GM23338 (cell line): ENCODE measurements at regions not wholly inside any gene's neighbourhood (a gene's known extent, or its start where the extent isn't known, plus 50 kb on each side); places are given as distances from the start of the nearest gene placed in this dataset.

Source experiments
- ATAC-seq: fragments of 200-7000 bp; cut with Tn5 transposase; 3 replicates; pipeline ENCODE4 v1.9.1; 2020
- DNase-seq: peaks from one replicate; pipeline ENCODE4 v3.0.0-alpha.2; 2015; ENCODE audit warnings: low spot score
- H2AFZ ChIP-seq: fragments of 200-600 bp; sonication (generic); 2 replicates; pipeline ENCODE4 v1.8.0; 2016; ENCODE audit warnings: antibody characterized with exemption, mild to moderate bottlenecking, moderate library complexity
- H3F3A ChIP-seq: fragments of 200-600 bp; sonication (generic); replicated peaks from 2 replicates; pipeline ENCODE4 v1.8.0; 2017; ENCODE audit warnings: antibody characterized with exemption, mixed run types, low read depth
- H3K27ac ChIP-seq: fragments of 200-600 bp; sonication (generic); 2 replicates; pipeline ENCODE4 v1.6.1; 2016; ENCODE audit warnings: low read depth
- H3K27me3 ChIP-seq: fragments of 200-600 bp; sonication (generic); 2 replicates; pipeline ENCODE4 v1.8.0; 2016; ENCODE audit warnings: mild to moderate bottlenecking, mixed run types, moderate library complexity; ENCODE audit not compliant: insufficient read depth
- H3K36me3 ChIP-seq: fragments of 200-600 bp; sonication (generic); 2 replicates; pipeline ENCODE4 v1.8.0; 2016; ENCODE audit warnings: mild to moderate bottlenecking; ENCODE audit not compliant: insufficient read depth
- H3K4me1 ChIP-seq: fragments of 200-600 bp; sonication (generic); 2 replicates; pipeline ENCODE4 v1.8.0; 2016; ENCODE audit warnings: mild to moderate bottlenecking, moderate library complexity; ENCODE audit not compliant: insufficient read depth
- H3K4me2 ChIP-seq: fragments of 200-600 bp; sonication (generic); 2 replicates; pipeline ENCODE4 v1.7.1; 2017; ENCODE audit warnings: mixed run types
- H3K4me3 ChIP-seq: fragments of 200-600 bp; sonication (generic); 2 replicates; pipeline ENCODE4 v1.6.1; 2016; ENCODE audit warnings: mixed run types
- H3K79me2 ChIP-seq: fragments of 200-600 bp; sonication (generic); replicated peaks from 2 replicates; pipeline ENCODE4 v1.8.0; 2017; ENCODE audit warnings: mild to moderate bottlenecking; ENCODE audit not compliant: insufficient read depth
- H3K9me2 ChIP-seq: fragments of 200-600 bp; sonication (generic); 2 replicates; pipeline ENCODE4 v1.8.0; 2017; ENCODE audit not compliant: insufficient read depth
- H4K20me1 ChIP-seq: fragments of 200-600 bp; sonication (generic); replicated peaks from 2 replicates; pipeline ENCODE4 v1.8.0; 2017; ENCODE audit warnings: mild to moderate bottlenecking; ENCODE audit not compliant: insufficient read depth
- H3K27ac Mint-ChIP-seq: 2 replicates; pipeline ENCODE4 v1.8.0; 2020; ENCODE audit warnings: inconsistent platforms, mild to moderate bottlenecking, moderate library complexity, mixed read lengths
- H3K27me3 Mint-ChIP-seq: 3 replicates; pipeline ENCODE4 v1.8.0; 2022; ENCODE audit warnings: low read depth, mild to moderate bottlenecking, moderate library complexity, mixed read lengths, inconsistent platforms; ENCODE audit not compliant: insufficient read depth, poor library complexity
- H3K36me3 Mint-ChIP-seq: 3 replicates; pipeline ENCODE4 v1.8.0; 2021; ENCODE audit warnings: low read depth, mild to moderate bottlenecking, inconsistent platforms, moderate library complexity, mixed read lengths
- H3K4me1 Mint-ChIP-seq: 3 replicates; pipeline ENCODE4 v1.8.0; 2020; ENCODE audit warnings: mild to moderate bottlenecking, inconsistent platforms, mixed read lengths
- H3K4me3 Mint-ChIP-seq: 3 replicates; pipeline ENCODE4 v1.8.0; 2021; ENCODE audit warnings: moderate library complexity, mild to moderate bottlenecking, inconsistent platforms, mixed read lengths
- H3K9me3 Mint-ChIP-seq: 3 replicates; pipeline ENCODE4 v1.8.0; 2020; ENCODE audit warnings: moderate library complexity, mild to moderate bottlenecking, inconsistent platforms, mixed read lengths
- CREB1 ChIP-seq: fragments of 250-450 bp; sonication (Bioruptor Pico); IDR thresholded peaks from 2 replicates; pipeline ENCODE4 v1.5.0; 2020; ENCODE audit warnings: low read depth, mild to moderate bottlenecking, moderate library complexity
- ETS1 ChIP-seq: IDR thresholded peaks from 2 replicates; pipeline ENCODE4 v1.6.1; 2016; ENCODE audit warnings: antibody characterized with exemption
- EZH2 ChIP-seq: fragments of 200-600 bp; sonication (generic); IDR thresholded peaks from one replicate; pipeline ENCODE4 v1.8.0; 2017; ENCODE audit warnings: antibody characterized with exemption, mild to moderate bottlenecking, low read depth; ENCODE audit not compliant: unreplicated experiment
- EZH2phosphoT487 ChIP-seq: fragments of 200-600 bp; sonication (generic); IDR thresholded peaks from one replicate; pipeline ENCODE4 v1.8.1; 2018; ENCODE audit warnings: antibody characterized with exemption; ENCODE audit not compliant: unreplicated experiment
- JUNB ChIP-seq: IDR thresholded peaks from one replicate; pipeline ENCODE4 v1.6.1; 2016; ENCODE audit warnings: antibody characterized with exemption; ENCODE audit not compliant: unreplicated experiment
- NANOG ChIP-seq: IDR thresholded peaks from 2 replicates; pipeline ENCODE4 v1.6.1; 2016; ENCODE audit warnings: antibody characterized with exemption, borderline replicate concordance
- POLR2AphosphoS5 ChIP-seq: IDR thresholded peaks from 2 replicates; pipeline ENCODE4 v1.6.1; 2016; ENCODE audit warnings: antibody characterized with exemption, low read depth
- STAT1 ChIP-seq: IDR thresholded peaks from one replicate; pipeline ENCODE4 v1.6.1; 2016; ENCODE audit warnings: antibody characterized with exemption; ENCODE audit not compliant: unreplicated experiment
- ZNF114 ChIP-seq: fragments of 250-450 bp; sonication (Bioruptor Pico); IDR thresholded peaks from 2 replicates; pipeline ENCODE4 v1.5.0; 2020; ENCODE audit warnings: mild to moderate bottlenecking, moderate library complexity
- ZNF331 ChIP-seq: fragments of 250-450 bp; sonication (Bioruptor Pico); IDR thresholded peaks from 2 replicates; pipeline ENCODE4 v1.5.0; 2020; ENCODE audit warnings: low read depth, mild to moderate bottlenecking, moderate library complexity
- TF ChIP-seq, protein P1 (sequence below), 2 experiments: fragments of 200-600 bp in 1 of 2; sonication (generic) in 1 of 2; conservative IDR thresholded peaks; 2 replicates each; pipeline versions ENCODE4 v1.5.1 to v1.6.1; 2016 to 2017; ENCODE audit warnings: antibody characterized with exemption in 2 of 2, low read depth in 2 of 2, mild to moderate bottlenecking in 2 of 2, moderate library complexity in 1 of 2
- TF ChIP-seq, protein P2 (sequence below): IDR thresholded peaks from one replicate; pipeline ENCODE4 v1.6.1; 2018; ENCODE audit warnings: antibody characterized with exemption; ENCODE audit not compliant: unreplicated experiment
- TF ChIP-seq, protein P3 (sequence below): fragments of 250-450 bp; sonication (Bioruptor Pico); IDR thresholded peaks from 2 replicates; pipeline ENCODE4 v1.5.0; 2020; ENCODE audit warnings: mild to moderate bottlenecking, moderate library complexity

DNA sequence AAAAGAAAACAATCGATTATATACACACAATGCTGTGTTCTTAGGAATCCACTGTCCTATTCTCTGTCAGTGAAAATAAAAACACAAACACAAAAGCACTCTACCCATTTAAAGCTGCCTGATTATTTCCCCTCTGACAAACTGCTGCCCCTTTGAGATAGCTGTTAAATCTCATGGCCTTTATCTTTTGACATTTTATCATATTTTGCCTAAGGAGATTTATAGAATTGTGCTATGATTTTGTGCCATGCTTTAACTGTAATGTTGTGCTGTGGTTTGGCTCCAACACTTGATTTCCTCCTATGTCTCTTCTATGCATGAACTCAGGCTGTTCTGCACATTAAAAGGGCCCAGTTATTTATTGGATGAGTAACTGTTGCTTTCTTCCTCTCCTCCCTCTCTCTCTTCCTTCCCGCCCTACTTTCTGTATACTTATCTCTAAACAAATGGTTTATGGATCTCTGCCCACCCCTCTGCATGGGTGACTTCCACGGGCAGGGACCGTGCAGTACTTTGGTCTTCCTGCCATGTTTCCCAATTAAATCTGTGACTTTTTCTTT, 1096.6 kb downstream of the TSN start:
- DNase-seq, result no peak
- Histone ChIP-seq H3K4me2 (no peak overlapping the region), H3K4me3 (no peak overlapping the region), H3K27me3 (no peaks in the 10 kb centered on the region), H2AFZ (no peak overlapping the region), H3K79me2 (no peaks in the 10 kb centered on the region), H3F3A (no peaks in the 10 kb centered on the region), H3K36me3 (no peaks in the 10 kb centered on the region), H3K27ac (no peak overlapping the region), H3K9me2 (0 out of 2 replicates have a peak, but pooled peaks cover 7% of the 10 kb centered on the region), H4K20me1 (no peaks in the 10 kb centered on the region), H3K4me1 (peaks cover 3% of the 10 kb centered on the region; the same call in 1 of the 2 replicates)
- H3K4me3 Mint-ChIP-seq, result no peak overlapping the region
- H3K36me3 Mint-ChIP-seq, result no peaks in the 10 kb centered on the region
- TF ChIP-seq ZNF331, result no peak
- no peak for TF ChIP-seq JUNB
- TF ChIP-seq POLR2AphosphoS5, result no peak
- TF ChIP-seq, protein P1, sequence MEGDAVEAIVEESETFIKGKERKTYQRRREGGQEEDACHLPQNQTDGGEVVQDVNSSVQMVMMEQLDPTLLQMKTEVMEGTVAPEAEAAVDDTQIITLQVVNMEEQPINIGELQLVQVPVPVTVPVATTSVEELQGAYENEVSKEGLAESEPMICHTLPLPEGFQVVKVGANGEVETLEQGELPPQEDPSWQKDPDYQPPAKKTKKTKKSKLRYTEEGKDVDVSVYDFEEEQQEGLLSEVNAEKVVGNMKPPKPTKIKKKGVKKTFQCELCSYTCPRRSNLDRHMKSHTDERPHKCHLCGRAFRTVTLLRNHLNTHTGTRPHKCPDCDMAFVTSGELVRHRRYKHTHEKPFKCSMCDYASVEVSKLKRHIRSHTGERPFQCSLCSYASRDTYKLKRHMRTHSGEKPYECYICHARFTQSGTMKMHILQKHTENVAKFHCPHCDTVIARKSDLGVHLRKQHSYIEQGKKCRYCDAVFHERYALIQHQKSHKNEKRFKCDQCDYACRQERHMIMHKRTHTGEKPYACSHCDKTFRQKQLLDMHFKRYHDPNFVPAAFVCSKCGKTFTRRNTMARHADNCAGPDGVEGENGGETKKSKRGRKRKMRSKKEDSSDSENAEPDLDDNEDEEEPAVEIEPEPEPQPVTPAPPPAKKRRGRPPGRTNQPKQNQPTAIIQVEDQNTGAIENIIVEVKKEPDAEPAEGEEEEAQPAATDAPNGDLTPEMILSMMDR (conservative IDR thresholded peaks at IDR 0.05; ENCODE audit: low read depth in 2 of 2), result no peak
- TF ChIP-seq, protein P2, sequence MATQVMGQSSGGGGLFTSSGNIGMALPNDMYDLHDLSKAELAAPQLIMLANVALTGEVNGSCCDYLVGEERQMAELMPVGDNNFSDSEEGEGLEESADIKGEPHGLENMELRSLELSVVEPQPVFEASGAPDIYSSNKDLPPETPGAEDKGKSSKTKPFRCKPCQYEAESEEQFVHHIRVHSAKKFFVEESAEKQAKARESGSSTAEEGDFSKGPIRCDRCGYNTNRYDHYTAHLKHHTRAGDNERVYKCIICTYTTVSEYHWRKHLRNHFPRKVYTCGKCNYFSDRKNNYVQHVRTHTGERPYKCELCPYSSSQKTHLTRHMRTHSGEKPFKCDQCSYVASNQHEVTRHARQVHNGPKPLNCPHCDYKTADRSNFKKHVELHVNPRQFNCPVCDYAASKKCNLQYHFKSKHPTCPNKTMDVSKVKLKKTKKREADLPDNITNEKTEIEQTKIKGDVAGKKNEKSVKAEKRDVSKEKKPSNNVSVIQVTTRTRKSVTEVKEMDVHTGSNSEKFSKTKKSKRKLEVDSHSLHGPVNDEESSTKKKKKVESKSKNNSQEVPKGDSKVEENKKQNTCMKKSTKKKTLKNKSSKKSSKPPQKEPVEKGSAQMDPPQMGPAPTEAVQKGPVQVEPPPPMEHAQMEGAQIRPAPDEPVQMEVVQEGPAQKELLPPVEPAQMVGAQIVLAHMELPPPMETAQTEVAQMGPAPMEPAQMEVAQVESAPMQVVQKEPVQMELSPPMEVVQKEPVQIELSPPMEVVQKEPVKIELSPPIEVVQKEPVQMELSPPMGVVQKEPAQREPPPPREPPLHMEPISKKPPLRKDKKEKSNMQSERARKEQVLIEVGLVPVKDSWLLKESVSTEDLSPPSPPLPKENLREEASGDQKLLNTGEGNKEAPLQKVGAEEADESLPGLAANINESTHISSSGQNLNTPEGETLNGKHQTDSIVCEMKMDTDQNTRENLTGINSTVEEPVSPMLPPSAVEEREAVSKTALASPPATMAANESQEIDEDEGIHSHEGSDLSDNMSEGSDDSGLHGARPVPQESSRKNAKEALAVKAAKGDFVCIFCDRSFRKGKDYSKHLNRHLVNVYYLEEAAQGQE, result no peak
- no peak for TF ChIP-seq CREB1 (CRISPR knock-in tag)
- no peak for TF ChIP-seq NANOG
- TF ChIP-seq EZH2phosphoT487, result no peak
- TF ChIP-seq, protein P3, sequence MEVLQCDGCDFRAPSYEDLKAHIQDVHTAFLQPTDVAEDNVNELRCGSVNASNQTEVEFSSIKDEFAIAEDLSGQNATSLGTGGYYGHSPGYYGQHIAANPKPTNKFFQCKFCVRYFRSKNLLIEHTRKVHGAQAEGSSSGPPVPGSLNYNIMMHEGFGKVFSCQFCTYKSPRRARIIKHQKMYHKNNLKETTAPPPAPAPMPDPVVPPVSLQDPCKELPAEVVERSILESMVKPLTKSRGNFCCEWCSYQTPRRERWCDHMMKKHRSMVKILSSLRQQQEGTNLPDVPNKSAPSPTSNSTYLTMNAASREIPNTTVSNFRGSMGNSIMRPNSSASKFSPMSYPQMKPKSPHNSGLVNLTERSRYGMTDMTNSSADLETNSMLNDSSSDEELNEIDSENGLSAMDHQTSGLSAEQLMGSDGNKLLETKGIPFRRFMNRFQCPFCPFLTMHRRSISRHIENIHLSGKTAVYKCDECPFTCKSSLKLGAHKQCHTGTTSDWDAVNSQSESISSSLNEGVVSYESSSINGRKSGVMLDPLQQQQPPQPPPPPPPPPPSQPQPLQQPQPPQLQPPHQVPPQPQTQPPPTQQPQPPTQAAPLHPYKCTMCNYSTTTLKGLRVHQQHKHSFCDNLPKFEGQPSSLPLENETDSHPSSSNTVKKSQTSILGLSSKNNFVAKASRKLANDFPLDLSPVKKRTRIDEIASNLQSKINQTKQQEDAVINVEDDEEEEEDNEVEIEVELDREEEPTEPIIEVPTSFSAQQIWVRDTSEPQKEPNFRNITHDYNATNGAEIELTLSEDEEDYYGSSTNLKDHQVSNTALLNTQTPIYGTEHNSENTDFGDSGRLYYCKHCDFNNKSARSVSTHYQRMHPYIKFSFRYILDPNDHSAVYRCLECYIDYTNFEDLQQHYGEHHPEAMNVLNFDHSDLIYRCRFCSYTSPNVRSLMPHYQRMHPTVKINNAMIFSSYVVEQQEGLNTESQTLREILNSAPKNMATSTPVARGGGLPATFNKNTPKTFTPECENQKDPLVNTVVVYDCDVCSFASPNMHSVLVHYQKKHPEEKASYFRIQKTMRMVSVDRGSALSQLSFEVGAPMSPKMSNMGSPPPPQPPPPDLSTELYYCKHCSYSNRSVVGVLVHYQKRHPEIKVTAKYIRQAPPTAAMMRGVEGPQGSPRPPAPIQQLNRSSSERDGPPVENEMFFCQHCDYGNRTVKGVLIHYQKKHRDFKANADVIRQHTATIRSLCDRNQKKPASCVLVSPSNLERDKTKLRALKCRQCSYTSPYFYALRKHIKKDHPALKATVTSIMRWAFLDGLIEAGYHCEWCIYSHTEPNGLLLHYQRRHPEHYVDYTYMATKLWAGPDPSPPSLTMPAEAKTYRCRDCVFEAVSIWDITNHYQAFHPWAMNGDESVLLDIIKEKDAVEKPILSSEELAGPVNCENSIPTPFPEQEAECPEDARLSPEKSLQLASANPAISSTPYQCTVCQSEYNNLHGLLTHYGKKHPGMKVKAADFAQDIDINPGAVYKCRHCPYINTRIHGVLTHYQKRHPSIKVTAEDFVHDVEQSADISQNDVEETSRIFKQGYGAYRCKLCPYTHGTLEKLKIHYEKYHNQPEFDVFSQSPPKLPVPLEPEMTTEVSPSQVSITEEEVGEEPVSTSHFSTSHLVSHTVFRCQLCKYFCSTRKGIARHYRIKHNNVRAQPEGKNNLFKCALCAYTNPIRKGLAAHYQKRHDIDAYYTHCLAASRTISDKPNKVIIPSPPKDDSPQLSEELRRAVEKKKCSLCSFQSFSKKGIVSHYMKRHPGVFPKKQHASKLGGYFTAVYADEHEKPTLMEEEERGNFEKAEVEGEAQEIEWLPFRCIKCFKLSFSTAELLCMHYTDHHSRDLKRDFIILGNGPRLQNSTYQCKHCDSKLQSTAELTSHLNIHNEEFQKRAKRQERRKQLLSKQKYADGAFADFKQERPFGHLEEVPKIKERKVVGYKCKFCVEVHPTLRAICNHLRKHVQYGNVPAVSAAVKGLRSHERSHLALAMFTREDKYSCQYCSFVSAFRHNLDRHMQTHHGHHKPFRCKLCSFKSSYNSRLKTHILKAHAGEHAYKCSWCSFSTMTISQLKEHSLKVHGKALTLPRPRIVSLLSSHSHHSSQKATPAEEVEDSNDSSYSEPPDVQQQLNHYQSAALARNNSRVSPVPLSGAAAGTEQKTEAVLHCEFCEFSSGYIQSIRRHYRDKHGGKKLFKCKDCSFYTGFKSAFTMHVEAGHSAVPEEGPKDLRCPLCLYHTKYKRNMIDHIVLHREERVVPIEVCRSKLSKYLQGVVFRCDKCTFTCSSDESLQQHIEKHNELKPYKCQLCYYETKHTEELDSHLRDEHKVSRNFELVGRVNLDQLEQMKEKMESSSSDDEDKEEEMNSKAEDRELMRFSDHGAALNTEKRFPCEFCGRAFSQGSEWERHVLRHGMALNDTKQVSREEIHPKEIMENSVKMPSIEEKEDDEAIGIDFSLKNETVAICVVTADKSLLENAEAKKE (CRISPR knock-in tag), result no peak
- TF ChIP-seq STAT1, result no peak
- TF ChIP-seq ZNF114 (CRISPR knock-in tag), result no peak
- TF ChIP-seq ETS1, result no peak
- TF ChIP-seq EZH2, result no peak
- no peaks in the 10 kb centered on the region for H3K9me3 Mint-ChIP-seq
- H3K4me1 Mint-ChIP-seq, result no peaks in the 10 kb centered on the region
- no peak for ATAC-seq
- H3K27me3 Mint-ChIP-seq, result no peaks in the 10 kb centered on the region
- no peak overlapping the region for H3K27ac Mint-ChIP-seq
